Stimulated activated naive CD8-positive, alpha-beta T cell treated with anti-CD3 and anti-CD28 coated beads, Interleukin-15, Interleukin-2, amounts not matched to agents 100 ng/mL and 50 ng/mL, for 24 hours (primary cell): ENCODE measurements at regions not wholly inside any gene's neighbourhood (a gene's known extent, or its start where the extent isn't known, plus 50 kb on each side); places are given as distances from the start of the nearest gene placed in this dataset.

Source experiments
- H3K27ac Mint-ChIP-seq: one replicate; pipeline ENCODE4 v1.8.0; 2021; ENCODE audit warnings: mild to moderate bottlenecking, mixed read lengths
- H3K27me3 Mint-ChIP-seq: one replicate; pipeline ENCODE4 v1.8.0; 2021; ENCODE audit warnings: mixed read lengths
- H3K36me3 Mint-ChIP-seq: one replicate; pipeline ENCODE4 v1.8.0; 2021; ENCODE audit warnings: low read depth, mixed read lengths
- H3K4me1 Mint-ChIP-seq: one replicate; pipeline ENCODE4 v1.8.0; 2021; ENCODE audit warnings: low read depth, mixed read lengths
- H3K4me3 Mint-ChIP-seq: one replicate; pipeline ENCODE4 v1.8.0; 2021; ENCODE audit warnings: mild to moderate bottlenecking, mixed read lengths
- H3K9me3 Mint-ChIP-seq: one replicate; pipeline ENCODE4 v1.8.0; 2021; ENCODE audit warnings: mixed read lengths

DNA sequence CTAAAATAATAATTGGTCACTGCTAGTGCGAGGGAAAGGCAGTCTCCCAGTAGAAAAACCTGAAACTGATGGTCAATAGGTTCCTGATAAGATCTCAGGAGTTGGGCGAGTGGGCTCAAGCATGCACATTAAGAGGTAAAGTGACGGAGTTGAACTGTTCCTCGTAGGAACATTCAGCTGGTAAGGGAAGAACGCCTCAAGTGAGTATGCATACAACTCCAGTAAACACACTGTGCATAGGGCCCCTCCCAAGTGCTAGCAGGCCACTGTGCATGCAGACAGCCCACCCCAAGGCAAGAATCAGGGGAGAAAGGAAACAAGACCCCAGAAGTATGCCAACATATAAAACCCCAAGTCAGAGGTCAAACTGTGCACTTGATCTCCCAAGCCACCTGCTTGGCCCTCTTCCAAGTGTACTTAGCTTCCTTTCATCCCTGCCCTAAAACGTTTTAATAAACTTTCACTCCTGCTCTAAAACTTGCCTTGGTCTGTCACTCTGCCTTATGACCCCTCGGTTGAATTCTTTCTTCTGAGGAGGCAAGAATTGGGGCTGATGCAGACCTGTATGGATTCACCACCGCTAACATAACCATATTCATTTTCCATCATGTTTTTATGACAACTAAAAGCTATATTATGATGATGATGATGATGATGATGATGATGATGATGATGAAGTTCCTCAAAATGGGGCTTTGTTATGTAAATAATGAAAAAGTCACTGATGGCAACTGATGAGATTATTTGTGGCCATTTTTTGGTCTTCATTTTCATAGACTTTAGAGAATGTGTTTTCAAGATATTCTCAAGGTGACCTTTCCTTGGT lies 118.0 kb upstream of the RAB27B start:
- Mint-ChIP-seq H3K36me3 (no peaks in the 10 kb centered on the region), H3K9me3 (no peaks in the 10 kb centered on the region), H3K27ac (no peak overlapping the region), H3K27me3 (no peaks in the 10 kb centered on the region), H3K4me3 (no peak overlapping the region), H3K4me1 (peaks cover 14% of the 10 kb centered on the region)

DNA sequence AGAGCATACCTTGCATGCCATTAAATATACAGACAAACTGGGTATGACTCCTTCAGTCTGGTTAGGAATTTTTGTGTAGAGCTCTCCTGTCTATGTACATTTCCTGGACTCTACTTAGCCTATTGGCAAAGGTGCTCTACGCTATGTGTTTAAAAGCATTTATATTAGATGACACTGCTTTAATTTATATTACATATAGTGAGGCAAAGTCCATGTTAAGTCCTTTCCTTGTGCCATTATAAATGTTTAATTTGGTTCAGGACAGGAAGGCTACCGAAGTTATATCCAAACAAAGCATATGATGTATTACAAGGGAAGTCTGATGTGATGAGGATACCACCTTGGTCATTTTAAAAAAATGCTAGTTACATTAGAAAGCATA lies 117.4 kb upstream of the RAB27B start:
- H3K36me3 Mint-ChIP-seq: no peaks in the 10 kb centered on the region
- H3K4me3 Mint-ChIP-seq: no peak overlapping the region
- peaks cover 4% of the 10 kb centered on the region for H3K27me3 Mint-ChIP-seq
- no peaks in the 10 kb centered on the region for H3K9me3 Mint-ChIP-seq
- peaks cover 14% of the 10 kb centered on the region for H3K4me1 Mint-ChIP-seq
- no peak overlapping the region for H3K27ac Mint-ChIP-seq

GRCh38 chr18:54712306-54712705 lies 116.0 kb upstream of the RAB27B start:
- Mint-ChIP-seq H3K27me3 (peaks cover 10% of the 10 kb centered on the region), H3K9me3 (no peaks in the 10 kb centered on the region), H3K4me1 (peaks cover 20% of the 10 kb centered on the region), H3K4me3 (no peak overlapping the region), H3K27ac (no peak overlapping the region), H3K36me3 (no peaks in the 10 kb centered on the region)

GRCh38 chr18:54712758-54713157 lies 115.5 kb upstream of the RAB27B start:
- H3K4me3 Mint-ChIP-seq: no peak overlapping the region

DNA sequence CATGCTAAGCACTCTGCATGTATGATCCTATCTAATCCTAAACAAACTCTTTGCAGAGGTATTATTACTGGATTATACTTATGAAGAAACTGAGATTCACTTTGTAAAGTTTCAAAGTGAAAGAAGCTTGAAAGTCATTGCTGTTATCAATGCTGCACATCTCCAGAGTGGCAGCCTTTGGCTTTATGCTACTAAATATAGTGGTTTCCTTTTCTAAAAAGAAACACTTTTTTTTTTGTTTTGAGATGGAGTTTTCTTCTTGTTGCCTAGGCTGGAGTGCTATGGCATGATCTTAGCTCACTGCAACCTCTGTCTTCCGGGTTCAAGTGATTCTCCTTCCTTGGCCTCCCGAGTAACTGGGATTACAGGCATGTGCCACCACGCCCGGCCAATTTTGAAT lies 114.9 kb upstream of the RAB27B start:
- Mint-ChIP-seq H3K27me3 (peaks cover 10% of the 10 kb centered on the region), H3K9me3 (no peaks in the 10 kb centered on the region), H3K4me1 (peaks cover 31% of the 10 kb centered on the region), H3K36me3 (no peaks in the 10 kb centered on the region), H3K4me3 (no peak overlapping the region), H3K27ac (no peak overlapping the region)

More at GRCh38 chr18:54712758-54713157, 115.5 kb upstream of the RAB27B start:
- H3K27ac Mint-ChIP-seq: no peak overlapping the region
- peaks cover 10% of the 10 kb centered on the region for H3K27me3 Mint-ChIP-seq
- peaks cover 24% of the 10 kb centered on the region for H3K4me1 Mint-ChIP-seq
- no peaks in the 10 kb centered on the region for H3K36me3 Mint-ChIP-seq
- H3K9me3 Mint-ChIP-seq: no peaks in the 10 kb centered on the region

GRCh38 chr18:54714851-54715250 lies 113.4 kb upstream of the RAB27B start:
- Mint-ChIP-seq H3K27ac (no peak overlapping the region), H3K4me3 (no peak overlapping the region), H3K36me3 (no peaks in the 10 kb centered on the region), H3K4me1 (peaks cover 36% of the 10 kb centered on the region), H3K27me3 (peaks cover 16% of the 10 kb centered on the region), H3K9me3 (no peaks in the 10 kb centered on the region)

DNA sequence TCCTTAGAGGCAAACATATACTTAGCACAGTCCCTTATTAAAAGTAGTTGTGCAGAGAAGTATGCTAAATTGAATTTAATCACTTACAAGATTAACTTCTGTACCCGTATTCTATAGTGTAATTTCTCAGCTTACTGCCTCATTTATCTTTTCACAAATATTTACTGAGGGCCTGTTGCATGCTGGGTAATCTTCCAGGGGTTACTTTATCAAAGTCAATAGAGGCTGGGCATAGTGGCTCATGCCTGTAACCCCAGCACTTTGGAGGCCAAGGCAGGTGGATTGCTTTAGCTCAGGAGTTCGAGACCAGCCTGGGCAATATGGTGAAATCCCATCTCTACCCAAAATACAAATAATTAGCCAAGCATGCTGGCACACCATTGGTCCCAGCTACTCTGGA lies 111.7 kb upstream of the RAB27B start:
- Mint-ChIP-seq H3K27me3 (peaks cover 20% of the 10 kb centered on the region), H3K36me3 (no peaks in the 10 kb centered on the region), H3K4me1 (peaks cover 36% of the 10 kb centered on the region), H3K9me3 (no peaks in the 10 kb centered on the region), H3K4me3 (no peak overlapping the region), H3K27ac (no peak overlapping the region)

GRCh38 chr18:54717673-54718407 lies 110.4 kb upstream of the RAB27B start:
- Mint-ChIP-seq H3K4me3 (peak overlapping the region; percentile 56), H3K36me3 (no peaks in the 10 kb centered on the region), H3K27ac (no peak overlapping the region), H3K27me3 (peaks cover 25% of the 10 kb centered on the region), H3K9me3 (no peaks in the 10 kb centered on the region), H3K4me1 (peaks cover 32% of the 10 kb centered on the region)

DNA sequence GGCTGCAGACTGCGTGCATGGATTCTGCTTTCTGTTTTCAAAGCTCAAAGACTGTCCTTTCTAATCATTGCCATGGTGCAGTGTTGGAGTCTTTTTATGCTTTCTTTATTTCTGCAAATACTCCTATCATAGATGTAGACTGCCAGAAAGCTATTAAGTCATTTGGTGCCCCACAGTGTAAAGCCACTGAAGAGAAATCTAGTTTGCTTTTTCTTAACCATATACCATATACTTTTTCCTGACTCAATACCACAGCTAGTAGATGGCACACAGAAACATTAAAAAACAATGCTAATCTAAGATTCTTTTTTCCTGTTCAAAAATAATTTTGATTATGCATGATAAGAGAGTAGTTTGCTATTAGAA lies 109.9 kb upstream of the RAB27B start:
- Mint-ChIP-seq H3K9me3 (no peaks in the 10 kb centered on the region), H3K27me3 (peaks cover 25% of the 10 kb centered on the region)

GRCh38 chr18:54720620-54721019 lies 107.7 kb upstream of the RAB27B start:
- peaks cover 23% of the 10 kb centered on the region for H3K27me3 Mint-ChIP-seq
- no peaks in the 10 kb centered on the region for H3K9me3 Mint-ChIP-seq
- H3K36me3 Mint-ChIP-seq: no peaks in the 10 kb centered on the region
- H3K27ac Mint-ChIP-seq: no peak overlapping the region
- H3K4me1 Mint-ChIP-seq: peaks cover 22% of the 10 kb centered on the region
- no peak overlapping the region for H3K4me3 Mint-ChIP-seq

More for the DNA sequence above, 109.9 kb upstream of the RAB27B start:
- Mint-ChIP-seq H3K4me1 (peaks cover 32% of the 10 kb centered on the region), H3K4me3 (peak overlapping the region; percentile 56), H3K27ac (no peak overlapping the region), H3K36me3 (no peaks in the 10 kb centered on the region)

DNA sequence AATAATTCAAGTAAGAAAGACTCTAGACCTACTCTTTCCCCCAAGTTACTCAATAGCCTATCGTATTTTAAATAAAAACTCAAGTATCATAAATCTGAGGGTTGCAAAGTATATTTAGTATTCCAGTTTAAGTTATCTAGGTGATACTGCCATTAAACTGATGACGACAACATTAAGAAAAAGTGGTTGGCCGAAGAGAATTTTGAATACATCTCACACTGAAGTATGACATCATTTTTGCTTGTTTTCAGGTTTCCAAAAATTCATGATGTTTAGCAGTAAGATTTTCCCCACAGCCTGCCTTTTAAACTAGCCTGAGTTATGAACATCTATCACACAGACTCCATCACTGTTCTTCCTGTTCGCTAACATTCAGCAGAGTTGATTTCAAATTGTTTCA lies 102.1 kb upstream of the RAB27B start:
- H3K4me1 Mint-ChIP-seq: no peaks in the 10 kb centered on the region
- no peaks in the 10 kb centered on the region for H3K36me3 Mint-ChIP-seq
- no peak overlapping the region for H3K4me3 Mint-ChIP-seq

GRCh38 chr18:54734059-54734458 lies 94.2 kb upstream of the RAB27B start:
- no peak overlapping the region for H3K4me3 Mint-ChIP-seq

More for the DNA sequence above, 102.1 kb upstream of the RAB27B start:
- peaks cover 11% of the 10 kb centered on the region for H3K27me3 Mint-ChIP-seq
- H3K27ac Mint-ChIP-seq: no peak overlapping the region
- H3K9me3 Mint-ChIP-seq: no peaks in the 10 kb centered on the region

DNA sequence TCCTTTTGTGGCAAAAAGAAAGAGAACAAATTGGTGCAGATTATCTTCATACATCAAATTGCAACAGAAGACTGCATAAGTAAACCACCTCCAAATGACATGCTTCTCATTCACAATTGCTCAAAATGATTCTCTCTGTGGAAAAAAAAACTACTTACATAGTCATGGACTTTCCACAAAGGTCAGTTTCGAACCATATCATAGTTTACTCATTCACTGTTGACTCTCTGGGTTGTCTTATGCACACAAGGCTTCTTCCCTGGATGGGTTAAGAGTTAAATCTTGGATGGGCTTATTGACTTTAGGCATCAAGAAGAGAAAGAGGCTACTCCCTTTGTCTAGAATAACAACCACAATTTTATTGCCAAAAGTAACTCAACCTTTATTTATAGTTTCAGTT lies 91.3 kb upstream of the RAB27B start:
- peaks cover 3% of the 10 kb centered on the region for H3K27me3 Mint-ChIP-seq
- H3K9me3 Mint-ChIP-seq: no peaks in the 10 kb centered on the region
- H3K4me1 Mint-ChIP-seq: no peaks in the 10 kb centered on the region
- H3K27ac Mint-ChIP-seq: no peak overlapping the region
- no peak overlapping the region for H3K4me3 Mint-ChIP-seq
- no peaks in the 10 kb centered on the region for H3K36me3 Mint-ChIP-seq

More at GRCh38 chr18:54734059-54734458, 94.2 kb upstream of the RAB27B start:
- no peaks in the 10 kb centered on the region for H3K9me3 Mint-ChIP-seq
- no peaks in the 10 kb centered on the region for H3K4me1 Mint-ChIP-seq
- H3K27me3 Mint-ChIP-seq: peaks cover 9% of the 10 kb centered on the region
- no peak overlapping the region for H3K27ac Mint-ChIP-seq
- H3K36me3 Mint-ChIP-seq: no peaks in the 10 kb centered on the region

DNA sequence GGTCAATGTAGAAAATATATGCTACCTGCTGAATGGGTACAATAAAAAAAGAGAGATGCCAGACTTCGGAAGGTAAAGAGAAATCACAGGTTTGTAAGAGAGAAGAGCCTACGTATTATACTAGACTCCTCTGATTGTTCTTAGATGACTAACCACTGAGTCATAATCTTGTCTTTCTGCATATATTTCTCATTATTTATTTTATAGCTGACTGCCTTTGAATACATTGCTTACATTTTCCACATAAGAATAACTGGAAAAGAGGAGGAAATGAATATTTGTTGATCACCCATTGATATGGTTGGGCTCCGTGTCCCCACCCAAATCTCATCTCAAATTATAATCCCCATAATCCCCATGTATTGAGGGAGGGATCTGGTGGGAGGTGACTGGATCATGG lies 90.3 kb upstream of the RAB27B start:
- Mint-ChIP-seq H3K4me1 (no peaks in the 10 kb centered on the region), H3K4me3 (no peak overlapping the region), H3K36me3 (no peaks in the 10 kb centered on the region), H3K9me3 (no peaks in the 10 kb centered on the region), H3K27ac (no peak overlapping the region), H3K27me3 (peaks cover 3% of the 10 kb centered on the region)

DNA sequence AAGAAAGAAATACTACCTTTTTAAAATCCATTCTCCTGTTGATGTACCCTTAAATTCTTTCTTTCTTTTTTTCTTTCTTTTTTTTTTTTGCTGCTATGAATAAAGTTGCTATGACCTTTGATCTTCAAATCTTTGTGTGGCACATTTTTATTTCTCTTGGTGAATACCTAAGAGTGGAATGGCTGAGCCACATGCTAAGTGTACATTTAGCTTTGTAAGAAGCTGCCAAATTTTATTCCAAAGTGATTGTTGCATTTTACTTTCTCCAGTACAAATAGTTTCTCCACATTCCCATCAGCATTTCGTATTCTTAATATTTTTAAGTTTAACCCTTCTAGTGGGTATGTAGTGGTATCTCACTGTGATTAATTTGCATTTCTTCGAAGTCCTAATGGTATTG lies 88.8 kb upstream of the RAB27B start:
- Mint-ChIP-seq H3K27me3 (no peaks in the 10 kb centered on the region), H3K4me3 (no peak overlapping the region), H3K36me3 (no peaks in the 10 kb centered on the region), H3K9me3 (no peaks in the 10 kb centered on the region), H3K4me1 (no peaks in the 10 kb centered on the region), H3K27ac (no peak overlapping the region)
